ENCODE measurements at regions not wholly inside any gene's neighbourhood (a gene's known extent, or its start where the extent isn't known, plus 50 kb on each side); places are given as distances from the start of the nearest gene placed in this dataset.

- TF ChIP-seq CTCF (IDR thresholded peaks at IDR 0.05; ENCODE audit: insufficient read depth, low read length, poor library complexity, severe bottlenecking) (no peak), EZH2phosphoT487 (conservative IDR thresholded peaks at IDR 0.05; ENCODE audit: low read length) (no peak)
Observed at GRCh38 chr9:82890865-82891264, 172.1 kb downstream of the RASEF start.
